BJ (cell line): ENCODE measurements at regions not wholly inside any gene's neighbourhood (a gene's known extent, or its start where the extent isn't known, plus 50 kb on each side); places are given as distances from the start of the nearest gene placed in this dataset.

ENCODE experiments used
- CTCF ChIA-PET: fragments of 350-600 bp; formaldehyde crosslinking; extraction: SDS; loops from one replicate; lab custom pipeline; 2021; ENCODE audit warnings: antibody characterized with exemption, inconsistent platforms; lab: Yijun Ruan, JAX
- POLR2A ChIA-PET: fragments of 300-600 bp; sonication (Branson Sonifier 250); formaldehyde crosslinking; extraction: SDS; loops from one replicate; lab custom pipeline; 2021; ENCODE audit warnings: antibody characterized with exemption; lab: Charles Lee
- DNase-seq: peaks from one replicate; pipeline ENCODE4 v3.0.0-alpha.2; 2011; ENCODE audit warnings: low read depth
- H3K27me3 ChIP-seq: 2 replicates; pipeline ENCODE4 v1.6.0; 2011; ENCODE audit warnings: low read length; ENCODE audit not compliant: control insufficient read depth, insufficient read depth
- H3K36me3 ChIP-seq: 2 replicates; pipeline ENCODE4 v1.5.1; 2011; ENCODE audit warnings: low read length; ENCODE audit not compliant: control insufficient read depth, insufficient read depth
- H3K4me3 ChIP-seq: 2 replicates; pipeline ENCODE4 v1.5.1; 2011; ENCODE audit warnings: low read depth, mild to moderate bottlenecking, control low read depth, low read length
- CTCF ChIP-seq: IDR thresholded peaks from 2 replicates; pipeline ENCODE4 v1.5.1; 2011; ENCODE audit warnings: low read depth, mild to moderate bottlenecking, control low read depth, inconsistent platforms, low read length, moderate library complexity; ENCODE audit not compliant: insufficient read depth

DNA sequence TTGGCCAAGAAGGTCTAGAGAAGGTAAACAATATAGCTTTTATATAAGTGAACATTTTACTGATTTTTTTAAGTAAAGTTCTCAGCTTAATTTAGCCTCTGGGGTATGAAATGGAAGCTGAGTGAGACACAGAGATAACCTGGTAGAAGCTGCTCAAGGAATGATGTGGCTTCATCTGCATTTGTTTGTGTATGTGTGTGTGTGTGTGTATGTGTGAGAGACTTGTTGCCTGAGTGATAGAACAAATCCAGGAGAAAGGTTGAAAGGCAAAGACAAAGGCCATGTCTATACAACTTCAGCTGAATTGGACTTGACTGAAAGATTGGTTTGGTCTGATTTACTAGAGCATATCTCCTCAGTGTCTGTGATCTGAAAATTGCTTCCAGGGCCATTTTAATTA lies 63.6 kb downstream of the PCDH7 start:
- ChIA-PET CTCF (interaction anchor here (0.6 kb wide), 1 partner anchor 9 kb away, joined by 3 read pairs; no protein-coding TSS in a partner anchor), POLR2A (no interaction called here)

DNA sequence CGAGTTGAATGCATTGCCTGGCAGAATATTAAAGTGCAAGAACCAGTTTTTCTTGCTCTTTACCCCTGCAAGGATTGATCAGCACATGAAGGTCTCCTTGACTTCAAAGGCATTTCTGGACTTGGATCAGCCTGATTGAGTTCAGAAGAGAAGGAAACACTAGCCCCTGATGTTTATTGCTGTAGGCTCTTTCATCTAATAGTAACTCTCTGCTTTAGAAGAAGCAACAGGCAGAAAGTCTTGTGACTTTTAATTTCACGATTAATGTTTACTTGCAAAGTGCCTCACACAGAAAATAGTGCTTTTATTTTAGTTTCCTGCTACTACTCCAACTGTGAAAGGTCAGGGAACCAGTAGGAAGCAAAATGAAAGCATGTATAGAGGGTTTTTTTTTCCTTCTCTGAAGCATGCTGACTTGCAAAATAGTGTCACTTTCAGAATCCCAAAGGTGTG lies 69.1 kb downstream of the PCDH7 start:
- DNase-seq = no peak
- Histone ChIP-seq H3K4me3 (no peak overlapping the region), H3K36me3 (no peaks in the 10 kb centered on the region), H3K27me3 (no peaks in the 10 kb centered on the region)
- POLR2A ChIA-PET = no interaction called here
- no peak for TF ChIP-seq CTCF
- CTCF ChIA-PET = no interaction called here

More for the DNA sequence above, 63.6 kb downstream of the PCDH7 start:
- H3K4me3 ChIP-seq = no peak overlapping the region
- no peak for TF ChIP-seq CTCF
- H3K36me3 ChIP-seq = no peaks in the 10 kb centered on the region
- H3K27me3 ChIP-seq = no peaks in the 10 kb centered on the region
- DNase-seq = no peak

- Histone ChIP-seq H3K36me3 (no peaks in the 10 kb centered on the region), H3K4me3 (no peak overlapping the region)
Measured at GRCh38 chr4:30790123-30790522, 70.0 kb downstream of the PCDH7 start.

GRCh38 chr4:30790998-30791397 lies 70.8 kb downstream of the PCDH7 start:
- H3K36me3 ChIP-seq = no peaks in the 10 kb centered on the region
- CTCF ChIA-PET = interaction anchor here (0.6 kb wide), 1 partner anchor 72 kb away, joined by 4 read pairs; no protein-coding TSS in a partner anchor
- H3K4me3 ChIP-seq = no peak overlapping the region
- H3K27me3 ChIP-seq = no peaks in the 10 kb centered on the region
- no peak for DNase-seq
- POLR2A ChIA-PET = no interaction called here
- TF ChIP-seq CTCF = no peak

More at GRCh38 chr4:30790123-30790522, 70.0 kb downstream of the PCDH7 start:
- no peak for TF ChIP-seq CTCF
- CTCF ChIA-PET = interaction anchor here (0.6 kb wide), 1 partner anchor 73 kb away, joined by 4 read pairs; no protein-coding TSS in a partner anchor
- DNase-seq = no peak
- H3K27me3 ChIP-seq = no peaks in the 10 kb centered on the region
- POLR2A ChIA-PET = no interaction called here

DNA sequence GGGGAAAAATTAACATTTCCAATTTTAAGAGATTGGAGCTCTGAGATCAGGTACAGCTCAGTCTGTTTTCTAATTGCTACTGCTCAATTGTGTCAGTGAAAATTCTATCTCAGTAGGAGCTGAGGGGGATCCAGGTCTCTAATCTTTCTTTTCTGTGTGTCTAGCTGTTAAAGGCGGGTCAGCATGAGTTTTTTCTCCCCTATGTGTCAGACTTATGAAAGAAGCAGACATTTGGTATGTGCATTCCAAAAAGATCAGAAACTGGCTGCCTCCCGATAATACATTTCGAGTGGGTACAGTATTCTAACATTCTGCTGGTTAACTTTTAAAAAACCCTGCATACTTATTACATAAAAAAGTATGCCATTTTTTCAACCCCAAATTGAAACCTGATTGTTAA lies 72.4 kb downstream of the PCDH7 start:
- ChIA-PET CTCF (no interaction called here), POLR2A (no interaction called here)
- no peak for DNase-seq
- Histone ChIP-seq H3K27me3 (no peaks in the 10 kb centered on the region), H3K36me3 (no peaks in the 10 kb centered on the region), H3K4me3 (no peak overlapping the region)
- TF ChIP-seq CTCF = no peak
